GM13977 (cell line): ENCODE measurements at regions not wholly inside any gene's neighbourhood (a gene's known extent, or its start where the extent isn't known, plus 50 kb on each side); places are given as distances from the start of the nearest gene placed in this dataset.
"Not testable (repeated sequence)": the region's sequence is repeated elsewhere in the genome, so short reads cannot be mapped to it uniquely, and the experiment has no call there.

Experiments used
- DNase-seq: peaks from one replicate; pipeline ENCODE4 v3.0.0; 2012; ENCODE audit warnings: low spot score
- in situ Hi-C: fragments of 300-500 bp; cut with MboI; formaldehyde crosslinking; loops from one replicate; pipeline ENCODE4 v1.12.0; 2022; ENCODE audit warnings: low sequenced_read_pairs, low pct_unique_long_range_greater_than_20kb, mixed read lengths, inconsistent platforms; ENCODE audit not compliant: unreplicated experiment
- TF ChIP-seq, protein P1 (sequence below): IDR thresholded peaks from 2 replicates; pipeline ENCODE4 v1.5.1; 2012; ENCODE audit warnings: mild to moderate bottlenecking, control low read depth; ENCODE audit not compliant: insufficient read depth; ENCODE audit errors: extremely low read depth, missing control alignments

DNA sequence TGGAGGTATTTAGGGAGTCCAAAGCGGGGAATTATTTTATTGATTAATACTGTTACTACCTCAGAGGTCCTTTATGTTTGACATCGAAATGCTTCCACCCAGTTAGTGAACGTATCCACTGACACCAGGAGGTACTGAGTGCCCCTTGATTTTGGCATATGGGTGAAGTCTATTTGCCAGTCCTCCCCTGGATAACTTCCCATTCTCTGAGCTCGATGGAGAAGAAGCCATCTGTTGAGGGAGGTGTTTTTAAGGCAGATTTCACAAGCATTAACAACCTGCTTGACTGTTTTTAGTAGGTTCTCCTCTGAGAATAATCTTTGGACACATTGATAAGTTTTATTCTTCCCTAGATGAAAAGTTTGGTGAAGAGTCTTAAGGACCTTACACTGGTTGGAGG is 165.3 kb upstream of the NREP start:
- DNase-seq, result no peak
- TF ChIP-seq, protein P1, sequence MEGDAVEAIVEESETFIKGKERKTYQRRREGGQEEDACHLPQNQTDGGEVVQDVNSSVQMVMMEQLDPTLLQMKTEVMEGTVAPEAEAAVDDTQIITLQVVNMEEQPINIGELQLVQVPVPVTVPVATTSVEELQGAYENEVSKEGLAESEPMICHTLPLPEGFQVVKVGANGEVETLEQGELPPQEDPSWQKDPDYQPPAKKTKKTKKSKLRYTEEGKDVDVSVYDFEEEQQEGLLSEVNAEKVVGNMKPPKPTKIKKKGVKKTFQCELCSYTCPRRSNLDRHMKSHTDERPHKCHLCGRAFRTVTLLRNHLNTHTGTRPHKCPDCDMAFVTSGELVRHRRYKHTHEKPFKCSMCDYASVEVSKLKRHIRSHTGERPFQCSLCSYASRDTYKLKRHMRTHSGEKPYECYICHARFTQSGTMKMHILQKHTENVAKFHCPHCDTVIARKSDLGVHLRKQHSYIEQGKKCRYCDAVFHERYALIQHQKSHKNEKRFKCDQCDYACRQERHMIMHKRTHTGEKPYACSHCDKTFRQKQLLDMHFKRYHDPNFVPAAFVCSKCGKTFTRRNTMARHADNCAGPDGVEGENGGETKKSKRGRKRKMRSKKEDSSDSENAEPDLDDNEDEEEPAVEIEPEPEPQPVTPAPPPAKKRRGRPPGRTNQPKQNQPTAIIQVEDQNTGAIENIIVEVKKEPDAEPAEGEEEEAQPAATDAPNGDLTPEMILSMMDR, result no peak
- in situ Hi-C loops, result no loop called here

DNA sequence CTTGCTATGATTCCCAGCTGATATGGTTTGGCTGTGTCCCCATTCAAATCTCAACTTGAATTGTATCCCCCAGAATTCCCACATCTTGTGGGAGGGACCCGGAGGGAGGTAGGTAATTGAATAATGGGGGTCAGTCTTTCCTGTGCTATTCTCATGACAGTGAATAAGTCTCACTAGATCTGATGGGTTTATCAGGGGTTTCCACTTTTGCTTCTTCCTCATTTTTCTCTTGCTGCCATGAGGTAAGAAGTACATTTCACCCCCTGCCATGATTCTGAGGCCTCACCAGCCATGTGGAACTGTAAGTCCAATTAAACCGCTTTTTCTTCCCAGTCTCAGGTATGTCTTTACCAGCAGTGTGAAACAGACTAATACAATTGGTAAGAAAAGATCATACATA is 164.7 kb upstream of the NREP start:
- DNase-seq, in situ Hi-C loops: not testable (repeated sequence)

DNA sequence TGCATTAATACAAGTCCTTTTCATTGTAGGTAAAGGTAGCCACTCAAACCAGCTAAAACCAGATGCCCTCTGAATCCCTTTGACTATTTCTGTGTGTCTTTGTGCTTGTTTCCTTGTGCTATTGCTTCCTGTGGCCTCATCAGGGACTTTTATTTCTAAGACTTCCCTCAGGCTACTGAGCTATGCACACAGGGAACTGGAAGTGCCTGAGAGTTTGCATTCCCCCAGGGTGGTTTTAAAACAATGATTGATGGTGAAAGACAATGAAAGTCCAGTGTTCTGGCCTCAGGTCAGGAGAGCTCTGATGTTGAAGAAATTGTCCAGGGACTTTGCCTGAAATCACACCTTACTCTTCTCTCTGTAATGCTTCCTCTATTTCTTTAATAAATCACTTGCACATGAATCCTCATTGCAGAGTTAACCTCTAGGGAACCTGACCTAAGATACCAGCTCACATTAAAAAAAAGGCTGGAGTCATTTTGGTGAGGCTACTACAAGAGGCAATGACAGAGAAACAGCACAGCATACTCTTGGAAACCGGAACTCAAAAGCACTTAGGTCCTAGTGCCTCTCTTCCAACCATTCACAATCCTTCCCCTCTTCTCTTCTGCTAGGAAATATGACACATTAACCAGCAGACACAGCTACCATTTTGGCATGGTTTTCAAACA is 158.1 kb upstream of the NREP start:
- TF ChIP-seq, protein P1, result no peak
- in situ Hi-C loops, result no loop called here
- no peak for DNase-seq

DNA sequence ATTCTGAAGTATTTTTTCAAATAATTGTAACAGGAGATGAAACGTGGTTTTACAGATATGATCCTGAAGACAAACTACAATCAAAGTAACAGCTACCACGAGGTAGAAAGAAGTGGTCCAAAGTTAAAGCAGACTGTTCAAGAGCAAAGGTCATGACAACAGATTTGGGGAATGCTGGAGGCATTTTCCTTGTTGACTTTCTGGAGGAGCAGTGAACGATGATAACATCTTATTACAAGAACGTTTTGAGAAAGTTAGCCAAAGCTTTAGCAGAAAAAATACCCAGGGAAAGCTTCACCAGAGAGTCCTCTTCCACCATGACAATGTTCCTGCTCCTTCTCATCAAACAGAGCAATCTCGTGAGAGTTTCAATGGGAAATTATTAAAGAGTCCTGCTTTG is 145.4 kb upstream of the NREP start:
- in situ Hi-C loops, result no loop called here
- DNase-seq, result no peak
- TF ChIP-seq, protein P1, result no peak

DNA sequence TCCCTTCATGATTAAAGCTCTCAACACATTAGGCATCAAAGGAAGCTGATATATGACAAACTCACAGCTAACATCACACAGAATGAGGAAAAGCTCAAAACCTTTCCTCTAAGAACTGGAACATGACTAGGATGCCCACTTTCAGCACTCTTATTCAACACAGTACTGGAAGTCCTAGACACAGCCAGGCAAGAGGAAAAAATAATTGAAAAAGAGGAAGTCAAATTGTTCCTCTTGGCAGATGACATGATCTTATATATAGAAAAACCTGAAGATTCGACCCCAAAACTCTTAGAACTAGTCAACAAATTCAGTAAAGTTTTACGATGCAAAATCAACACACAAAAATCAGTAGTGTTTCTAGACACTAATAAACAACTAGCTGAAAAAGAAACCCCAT is 144.3 kb upstream of the NREP start:
- no peak for DNase-seq
- TF ChIP-seq, protein P1, result no peak
- in situ Hi-C loops, result no loop called here

DNA sequence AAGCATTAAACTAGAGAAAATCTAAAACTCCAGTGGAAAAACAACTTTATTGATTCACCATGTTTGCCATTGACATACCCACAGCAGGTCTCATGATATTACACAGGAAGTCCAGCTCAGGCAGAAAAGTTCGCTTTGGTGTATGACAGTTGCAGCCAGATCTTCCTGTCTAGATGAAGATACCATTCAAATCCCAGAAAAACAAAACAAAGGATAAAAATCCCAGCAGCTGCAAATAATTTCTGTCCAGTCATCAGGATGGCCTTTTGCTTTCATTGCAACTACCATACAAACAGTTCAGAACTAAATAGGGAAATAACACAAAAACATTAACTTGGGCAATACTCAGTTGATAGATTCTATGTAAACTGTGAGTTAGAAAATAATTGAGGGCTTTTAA is 136.0 kb upstream of the NREP start:
- in situ Hi-C loops, result no loop called here
- DNase-seq, result no peak
- TF ChIP-seq, protein P1, result no peak

DNA sequence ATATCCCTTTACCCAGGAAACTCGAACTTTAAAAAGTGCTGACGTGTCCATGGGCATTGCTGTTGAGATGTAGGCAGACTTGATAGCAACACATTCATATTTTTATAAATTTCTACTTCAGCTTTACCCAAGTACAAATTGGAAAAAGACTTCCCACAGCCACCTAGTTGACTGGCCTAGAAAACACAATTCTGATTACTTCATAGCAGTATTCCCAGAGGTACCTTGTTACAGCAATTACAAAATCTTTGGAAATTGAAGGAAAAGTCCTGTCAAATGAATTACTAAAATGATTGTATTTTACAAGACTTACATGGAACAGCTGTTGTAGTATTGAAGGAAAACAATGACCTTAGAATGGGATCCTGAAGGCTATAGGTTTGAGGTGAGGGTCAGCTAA is 130.7 kb upstream of the NREP start:
- DNase-seq, result no peak
- in situ Hi-C loops, result no loop called here
- TF ChIP-seq, protein P1, result no peak
